ENCODE measurements at regions not wholly inside any gene's neighbourhood (a gene's known extent, or its start where the extent isn't known, plus 50 kb on each side); places are given as distances from the start of the nearest gene placed in this dataset.

DNA sequence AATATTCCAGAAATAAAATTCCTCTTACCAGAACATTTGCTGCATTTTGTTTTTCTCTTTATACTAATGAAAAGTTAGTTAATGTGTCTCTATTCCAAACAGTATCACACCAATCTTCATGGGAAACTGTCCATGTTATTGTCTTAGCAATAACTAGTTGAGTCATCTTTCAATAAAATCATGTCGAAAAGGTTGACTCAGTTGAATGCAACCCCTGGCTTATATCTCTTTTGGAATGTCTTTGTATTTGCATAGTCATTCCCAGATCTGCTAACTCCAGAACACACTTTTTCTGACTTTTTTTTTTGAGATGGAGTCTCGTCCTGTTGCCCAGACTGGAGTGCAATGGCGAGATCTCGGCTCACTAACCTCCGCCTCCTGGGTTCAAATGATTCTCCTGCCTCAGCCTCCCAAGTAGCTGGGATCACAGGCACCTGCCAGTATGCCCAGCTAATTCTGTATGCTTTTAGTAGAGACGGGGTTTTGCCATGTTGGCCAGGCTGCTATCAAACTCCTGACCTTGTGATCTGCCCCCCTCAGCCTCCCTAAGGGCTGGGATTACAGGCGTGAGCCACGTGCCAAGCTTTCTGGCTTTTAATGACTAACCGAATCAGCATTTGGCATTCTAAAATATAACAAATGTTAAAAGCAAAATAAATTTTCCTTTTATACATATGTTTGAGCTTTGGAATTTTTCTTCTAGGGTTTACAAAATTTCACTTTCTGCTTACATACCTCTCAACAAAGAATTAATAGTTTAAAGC, 133.2 kb upstream of the GULP1 start:
- no peak for DNase-seq

DNA sequence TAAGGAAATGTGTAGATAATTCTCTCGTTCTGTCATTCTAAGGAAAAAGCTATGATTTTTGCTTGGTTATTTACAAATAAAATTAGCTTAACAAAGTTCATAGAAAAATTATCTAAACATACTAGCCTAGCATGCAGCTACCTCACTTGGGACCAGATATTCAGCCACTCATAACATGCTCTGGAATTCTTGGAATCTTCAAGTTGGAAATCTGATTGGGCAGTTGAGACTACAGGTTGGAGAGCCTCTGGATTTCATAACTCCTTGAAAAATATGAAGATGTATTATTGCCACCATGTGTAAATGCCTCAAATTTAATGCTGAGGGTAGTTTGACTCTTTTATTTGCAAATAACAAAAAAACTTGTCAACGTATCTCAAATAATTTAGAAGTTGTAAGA, 132.2 kb upstream of the GULP1 start:
- no peak for DNase-seq

DNA sequence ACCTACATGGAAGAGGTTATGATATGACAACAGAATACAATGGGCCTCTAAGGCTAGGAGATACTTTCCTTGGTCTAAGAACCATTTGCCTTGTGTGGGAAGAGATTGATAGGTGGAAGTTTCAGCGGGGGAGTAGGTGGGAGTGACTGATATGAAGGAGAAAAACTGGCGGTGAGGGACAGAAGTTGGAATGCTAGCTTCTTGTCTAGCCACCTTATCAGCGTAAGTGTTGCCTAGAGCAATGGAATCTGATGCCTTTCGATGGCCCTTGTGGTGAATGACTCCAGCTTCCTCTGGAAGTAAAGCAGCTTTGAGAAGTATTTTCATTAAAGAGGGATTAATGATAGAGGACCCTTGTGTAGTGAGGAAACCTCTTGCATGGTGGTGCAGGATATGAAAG, 121.3 kb upstream of the GULP1 start:
- no peak for DNase-seq

DNA sequence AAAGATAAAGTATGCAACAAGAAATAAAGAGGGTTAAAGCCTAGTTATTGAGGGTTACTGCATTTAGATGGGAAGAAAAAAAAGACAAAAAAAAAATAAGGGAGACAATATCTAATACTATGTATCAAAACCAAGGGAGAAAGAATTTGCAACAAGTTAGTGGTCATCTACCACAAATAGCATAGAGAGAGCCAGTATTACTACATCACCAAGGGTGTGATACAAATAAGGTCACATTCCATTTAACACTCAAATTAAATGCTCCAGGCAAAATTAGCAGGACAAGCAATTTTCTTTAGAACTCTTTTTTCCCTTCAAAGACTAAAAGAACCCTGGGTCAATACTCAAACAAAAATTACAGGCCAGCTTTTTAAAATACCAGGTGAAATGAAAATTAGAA, 115.1 kb upstream of the GULP1 start:
- no peak for DNase-seq

DNA sequence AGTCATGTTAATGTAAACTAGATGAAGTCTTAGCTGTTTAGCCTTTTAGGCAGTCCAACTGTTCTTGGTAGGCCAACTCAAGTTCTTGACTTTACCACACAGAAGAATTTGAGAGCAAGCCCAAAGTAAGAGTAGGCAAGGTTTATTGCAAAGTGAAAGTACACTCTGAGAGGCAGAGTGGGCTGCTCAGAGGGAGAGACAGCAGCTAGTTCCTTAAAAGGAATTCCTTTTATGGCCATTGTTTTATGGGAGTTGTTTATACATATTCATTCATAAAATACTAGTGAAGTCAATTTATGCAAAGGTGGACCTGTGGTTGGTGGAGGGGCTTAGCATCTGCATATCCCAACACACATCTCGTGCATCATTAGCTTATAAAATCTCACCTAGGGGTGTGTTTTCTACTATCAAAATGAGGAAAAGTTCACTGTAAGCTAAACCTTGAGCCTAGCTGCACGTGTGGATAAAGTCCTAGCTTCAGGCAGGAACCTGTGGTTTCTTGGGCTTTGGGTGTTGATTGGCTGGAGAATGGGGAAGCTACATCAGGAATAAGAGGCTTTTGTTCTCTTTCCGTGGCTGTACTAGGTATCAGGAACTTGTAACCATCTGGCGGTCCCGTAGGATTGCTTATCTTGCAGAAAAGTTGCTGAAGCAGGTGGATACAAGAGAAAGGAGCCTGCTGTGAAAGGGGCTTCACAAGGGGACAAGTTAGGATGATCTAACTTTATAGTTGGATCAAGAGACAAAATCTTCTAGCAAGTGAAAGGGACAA, 110.4 kb upstream of the GULP1 start:
- no peak for DNase-seq

DNA sequence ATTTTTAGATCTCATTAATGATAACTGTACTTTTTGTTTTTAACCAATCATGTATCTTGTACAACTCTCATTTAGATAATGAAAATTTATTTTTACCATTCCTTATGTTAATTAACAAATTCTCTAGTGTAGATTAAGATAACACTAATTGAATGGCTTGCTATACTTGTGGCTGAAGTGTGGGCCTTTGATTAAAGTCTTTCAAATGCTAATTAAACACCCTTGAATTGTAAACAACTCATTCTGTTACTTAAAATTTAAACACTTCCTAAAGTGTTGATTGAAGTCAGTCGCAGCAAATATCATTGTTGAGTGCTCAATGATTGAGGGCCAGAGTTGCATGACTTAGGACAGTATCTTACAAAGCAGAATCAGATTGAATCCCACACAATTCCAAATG, 109.8 kb upstream of the GULP1 start:
- no peak for DNase-seq

DNA sequence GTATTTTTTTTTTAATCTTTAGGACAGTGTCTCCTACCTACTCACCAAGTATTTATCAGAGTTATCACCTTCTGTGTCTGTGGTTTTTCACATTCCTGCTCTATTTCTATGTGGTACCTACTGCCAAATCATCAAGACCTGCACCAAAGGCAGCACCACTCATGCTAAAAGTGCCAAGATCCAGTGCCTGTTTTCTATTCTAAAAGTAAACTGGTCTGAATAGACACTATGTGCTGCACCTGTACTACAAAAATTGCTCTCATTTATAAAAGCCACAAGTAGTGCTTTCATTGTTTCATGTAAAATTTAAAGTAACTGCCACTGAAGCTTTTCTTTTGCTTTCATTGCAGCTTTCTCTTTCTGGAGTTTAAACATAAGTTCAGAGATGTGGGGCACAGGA, 103.9 kb upstream of the GULP1 start:
- no peak for DNase-seq

DNA sequence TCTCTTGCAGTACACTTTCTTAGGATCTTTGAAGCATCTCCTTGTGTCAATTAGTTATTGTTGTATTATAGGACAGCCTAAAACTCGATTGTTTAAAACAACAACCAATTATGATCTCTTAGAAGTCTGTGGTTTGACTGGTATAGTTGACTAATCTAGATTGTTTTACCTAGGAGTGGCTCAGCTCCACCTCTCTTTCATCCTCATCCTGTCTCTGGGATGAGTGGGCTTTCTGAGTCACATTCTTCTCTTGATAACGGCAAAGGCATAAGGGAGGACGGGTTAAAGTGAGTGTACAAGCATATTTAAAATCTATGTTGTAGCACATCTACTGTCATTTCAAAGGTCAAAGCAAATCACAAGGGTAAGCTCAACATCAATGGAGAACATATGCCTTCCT, 102.3 kb upstream of the GULP1 start:
- DNase-seq: no peak

DNA sequence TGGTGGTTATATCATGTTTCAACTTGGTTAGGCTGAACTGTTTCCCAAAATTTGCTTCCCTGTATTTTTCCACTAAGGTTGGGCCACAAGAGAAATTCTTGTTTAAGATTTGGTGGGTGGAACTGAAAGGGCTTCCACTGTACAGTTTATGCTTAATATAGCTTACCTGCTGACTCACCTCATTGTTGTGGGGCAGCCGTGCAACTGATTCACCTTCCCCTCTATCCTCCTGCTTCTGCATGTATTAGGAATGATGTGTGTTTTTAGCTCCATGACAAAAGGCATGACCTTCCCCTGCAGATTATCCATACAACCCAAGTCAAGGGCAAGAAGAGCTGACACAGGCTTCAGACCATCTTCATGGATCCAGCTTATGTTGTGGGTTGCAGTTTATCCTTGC, 98.4 kb upstream of the GULP1 start:
- DNase-seq: no peak

DNA sequence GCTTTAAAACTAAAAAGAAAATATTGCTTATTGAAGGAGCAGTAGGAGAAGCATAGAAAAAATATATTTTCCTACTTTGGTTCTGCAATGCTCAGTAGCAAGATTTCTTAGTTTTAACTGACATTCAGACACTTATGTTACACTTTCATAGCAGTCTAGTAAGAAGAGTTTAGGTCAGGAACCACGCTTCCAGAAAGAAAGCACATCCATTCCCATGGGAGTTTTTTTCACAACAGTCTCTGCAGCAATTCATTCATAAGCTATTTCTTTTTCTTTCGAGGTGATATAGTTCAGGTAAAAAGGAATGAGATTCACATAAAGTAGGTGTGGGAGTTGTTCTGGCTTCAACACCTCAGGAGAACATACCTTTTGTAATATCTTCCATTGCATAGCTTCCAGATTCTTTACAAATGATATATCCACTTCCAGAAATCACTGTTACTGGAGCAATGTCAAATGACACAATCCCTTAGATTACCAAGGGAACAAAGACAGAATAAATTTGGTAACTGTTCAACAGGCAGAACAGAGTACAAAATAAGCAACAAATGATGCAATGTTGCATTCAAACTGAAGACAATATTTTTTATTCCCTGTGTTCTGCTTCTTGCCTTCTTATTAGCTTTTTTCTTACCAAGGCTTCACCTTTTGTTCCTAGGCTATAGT, 95.2 kb upstream of the GULP1 start:
- no peak for DNase-seq

DNA sequence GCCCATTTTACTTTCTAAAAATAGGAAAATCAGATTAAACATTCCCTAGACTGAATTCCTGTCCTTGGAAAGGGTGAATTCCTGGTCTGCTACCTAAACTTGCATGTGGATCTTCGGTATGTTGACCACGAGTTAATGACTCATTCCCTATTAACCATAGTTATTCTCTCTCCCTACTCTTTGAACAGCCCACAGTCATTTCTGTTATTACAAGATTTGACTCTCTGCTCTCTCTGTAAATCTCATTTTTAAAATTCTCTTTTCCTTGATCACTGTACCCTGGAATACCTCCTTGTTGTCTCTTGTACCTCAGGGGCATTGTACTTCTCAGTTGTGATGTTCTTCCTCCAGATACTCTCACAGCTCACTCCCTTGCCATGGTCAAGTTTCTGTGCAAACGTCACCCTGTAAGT, 92.0 kb upstream of the GULP1 start:
- DNase-seq: no peak

DNA sequence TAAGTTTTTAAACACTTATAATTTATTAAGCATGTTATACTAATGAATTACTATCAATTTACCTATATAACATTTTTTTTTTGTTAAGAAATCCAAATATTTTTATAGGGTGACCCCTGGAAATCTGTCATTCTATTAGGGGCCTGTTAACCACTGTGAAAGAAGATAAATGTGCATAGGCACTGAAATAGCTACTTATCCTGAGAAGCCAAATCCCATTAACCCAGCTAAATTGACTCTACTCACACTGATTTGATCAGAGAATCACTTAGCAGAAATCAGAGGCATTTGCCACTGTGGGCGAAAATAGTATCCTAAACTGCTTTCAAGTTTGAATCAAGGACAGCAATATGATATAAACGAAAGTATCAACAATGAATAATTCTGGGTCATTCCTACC, 90.0 kb upstream of the GULP1 start:
- DNase-seq: no peak

DNA sequence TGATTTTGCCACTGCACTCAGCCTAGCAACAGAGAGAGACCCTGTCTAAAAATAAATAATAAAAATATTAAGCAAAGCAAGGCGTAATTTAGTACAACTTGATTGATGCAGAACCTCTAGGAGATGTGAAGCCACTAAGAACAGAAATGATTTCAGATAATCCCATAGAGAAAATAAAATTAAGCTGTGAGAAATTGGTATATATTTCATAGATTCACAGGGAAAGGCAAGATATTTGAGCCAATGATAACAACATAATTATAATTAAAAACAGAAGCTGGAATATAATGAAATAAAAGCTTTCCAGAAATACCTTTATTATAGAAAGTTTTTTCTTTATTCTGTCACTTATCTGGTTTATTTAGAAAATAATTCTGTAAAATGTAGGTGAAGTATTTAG, 88.9 kb upstream of the GULP1 start:
- no peak for DNase-seq

DNA sequence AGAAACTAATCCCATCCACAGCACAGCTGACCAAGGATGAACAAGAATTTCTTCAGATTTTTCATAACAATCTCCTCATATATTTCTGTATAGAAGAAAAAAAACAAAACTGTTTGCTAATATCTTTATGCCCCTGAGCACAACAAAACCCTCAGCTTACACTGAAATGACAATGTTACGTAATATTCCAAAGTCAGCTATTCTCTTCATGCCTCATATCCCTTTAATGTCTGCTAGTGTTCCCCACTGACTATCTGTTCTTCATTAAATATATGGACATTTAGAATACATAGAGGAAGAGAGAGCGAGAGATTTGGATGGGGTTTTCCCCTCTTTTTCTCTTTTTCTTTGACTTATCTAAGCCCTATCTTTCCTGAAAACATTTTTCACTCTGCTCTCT, 87.9 kb upstream of the GULP1 start:
- DNase-seq: no peak

DNA sequence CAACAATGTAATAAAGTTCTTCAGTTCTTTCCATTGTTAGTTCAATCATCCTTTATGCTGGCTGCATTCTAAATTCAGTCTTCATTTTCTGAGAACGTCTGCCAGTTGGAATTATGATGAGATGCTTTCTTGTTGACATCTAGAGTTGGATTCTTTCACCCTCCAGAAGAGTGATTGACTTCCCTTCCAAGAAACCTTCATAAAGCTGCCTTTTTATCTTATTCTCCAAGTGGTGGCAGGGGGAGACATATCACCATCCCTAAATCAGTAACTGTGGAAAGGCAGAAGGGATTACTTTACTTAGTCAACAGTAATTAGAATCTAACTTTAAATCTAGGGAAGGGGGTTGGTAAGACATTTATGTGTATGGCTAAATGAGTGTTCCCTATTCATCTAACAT, 86.8 kb upstream of the GULP1 start:
- DNase-seq: no peak

DNA sequence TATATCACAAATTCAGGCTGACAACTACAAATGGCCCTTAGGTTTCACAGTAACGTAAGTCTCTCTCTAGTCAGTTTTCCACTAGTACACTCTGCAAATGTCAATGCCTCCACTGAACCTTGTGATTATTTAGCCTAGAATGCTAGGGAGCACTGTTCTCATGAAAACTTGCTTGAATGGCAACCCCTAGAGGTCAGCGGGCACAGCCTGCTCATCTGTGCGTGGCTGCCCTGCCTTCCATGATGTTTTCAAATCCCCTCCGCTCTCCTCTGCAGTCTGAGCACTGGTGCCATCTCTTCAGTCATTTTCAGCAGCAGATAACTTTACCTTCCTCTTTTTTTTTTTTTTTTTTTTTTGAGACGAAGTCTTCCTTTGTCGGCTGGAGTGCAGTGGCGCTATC, 84.1 kb upstream of the GULP1 start:
- DNase-seq: no peak

DNA sequence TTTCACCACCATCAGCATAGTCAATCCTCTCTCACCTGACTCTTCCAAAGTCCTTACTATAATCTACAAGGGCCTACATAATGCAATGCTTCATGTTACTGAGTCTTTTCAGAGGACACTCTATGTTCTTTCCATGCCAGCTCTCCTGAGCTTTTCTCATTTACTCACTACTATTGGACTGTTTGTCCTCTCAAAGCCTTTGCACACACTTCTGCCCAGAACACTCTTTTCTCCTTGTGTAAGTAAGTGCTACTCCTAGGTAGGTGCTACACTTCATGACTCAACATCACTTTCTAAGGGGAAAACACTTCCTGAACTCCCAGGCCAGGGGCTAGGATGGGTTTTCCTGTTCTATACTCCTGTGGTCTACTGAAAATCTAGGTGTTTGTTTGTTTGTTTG, 82.5 kb upstream of the GULP1 start:
- DNase-seq: no peak

DNA sequence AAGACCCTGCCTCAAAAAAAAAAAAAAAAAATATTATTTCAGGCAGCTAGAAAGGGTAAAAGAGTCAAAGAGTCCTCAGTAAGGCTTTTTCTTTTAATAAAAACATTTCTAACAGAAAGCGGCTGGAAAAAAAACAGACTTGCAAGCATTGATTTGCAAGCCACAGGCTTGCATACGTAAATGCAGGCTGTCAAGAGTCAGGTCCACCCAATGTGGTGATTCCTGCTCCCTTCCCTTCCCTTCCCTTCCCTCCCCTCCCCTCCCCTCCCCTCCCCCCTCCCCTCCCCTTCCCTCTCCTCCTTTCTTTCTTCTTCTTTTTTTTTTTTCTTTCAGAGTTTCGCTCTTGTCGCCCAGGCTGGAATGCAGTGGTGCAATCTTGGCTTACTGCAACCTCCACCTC, 74.4 kb upstream of the GULP1 start:
- DNase-seq: no peak

DNA sequence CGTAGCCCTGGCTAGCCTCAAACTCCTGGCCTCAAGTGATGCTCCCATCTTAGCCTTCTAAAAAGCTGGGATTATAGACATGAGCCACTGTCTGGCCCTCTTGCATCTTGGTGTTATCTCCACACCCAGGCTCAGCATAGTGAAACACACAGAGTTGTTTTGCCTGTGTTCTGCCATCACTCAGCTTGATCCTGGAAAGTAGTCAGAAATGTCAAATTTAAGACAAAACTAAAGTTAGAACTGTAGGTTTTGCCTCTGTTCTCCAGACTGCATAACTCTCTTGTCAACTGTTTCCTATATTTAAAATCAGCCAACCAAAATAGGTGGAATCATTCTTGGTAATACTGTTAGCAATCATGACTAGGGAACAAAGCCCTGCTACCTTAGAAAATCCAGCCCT, 72.1 kb upstream of the GULP1 start:
- DNase-seq: no peak

DNA sequence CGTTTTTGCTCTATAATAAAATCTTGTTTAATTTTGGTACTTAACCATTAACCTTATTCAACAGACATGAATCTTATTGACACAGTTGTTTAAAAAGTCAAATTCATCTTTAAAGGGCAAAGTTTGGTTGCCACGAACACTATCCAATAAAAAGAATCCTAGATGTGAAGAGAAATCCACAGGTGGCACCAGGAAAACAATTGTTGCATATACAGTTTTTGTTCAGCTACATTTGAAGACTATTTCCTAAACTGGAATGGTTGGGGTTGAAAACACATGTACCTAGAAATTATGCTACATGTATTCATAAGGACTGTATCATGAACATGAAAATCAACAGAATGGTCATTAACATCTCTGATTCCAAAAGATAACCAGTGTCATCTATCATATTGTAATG, 71.1 kb upstream of the GULP1 start:
- DNase-seq: no peak

DNA sequence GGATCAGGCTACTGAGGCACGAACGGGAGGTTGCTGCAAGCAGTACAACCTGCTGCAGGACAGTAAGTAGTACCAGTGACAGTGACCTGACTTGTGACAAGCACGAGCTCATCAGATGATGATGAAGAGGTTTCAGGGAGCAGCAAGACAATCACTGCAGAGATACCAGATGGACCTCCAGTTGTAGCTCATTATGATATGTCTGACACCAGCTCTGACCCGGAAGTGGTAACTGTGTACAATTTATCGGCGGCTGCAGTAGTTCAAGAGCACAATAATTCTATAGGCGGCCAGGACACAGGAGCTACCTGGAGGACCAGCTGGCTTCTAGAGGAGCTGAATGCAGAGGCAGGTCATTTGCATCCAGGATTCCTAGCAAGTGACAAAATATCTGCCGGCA, 64.0 kb upstream of the GULP1 start:
- DNase-seq: no peak

DNA sequence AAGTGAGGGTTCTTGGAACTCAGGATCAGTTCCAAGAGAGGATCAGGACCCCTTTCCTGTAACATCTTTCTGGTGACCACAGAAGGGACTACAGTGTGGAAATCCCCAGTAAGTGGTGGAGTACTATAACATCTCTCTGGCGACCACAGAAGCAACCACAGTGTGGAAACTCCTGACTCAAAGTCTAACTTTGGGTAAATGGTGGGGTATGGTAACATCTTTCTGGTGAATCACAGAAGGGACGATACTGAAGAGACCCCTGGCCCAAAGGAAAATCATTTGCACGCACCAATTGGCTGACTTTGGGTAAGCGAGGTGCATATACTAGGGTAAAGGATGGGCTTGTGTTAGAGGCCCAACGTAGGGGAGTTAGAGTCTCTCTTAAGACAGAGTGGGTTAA, 56.3 kb upstream of the GULP1 start:
- DNase-seq: no peak

DNA sequence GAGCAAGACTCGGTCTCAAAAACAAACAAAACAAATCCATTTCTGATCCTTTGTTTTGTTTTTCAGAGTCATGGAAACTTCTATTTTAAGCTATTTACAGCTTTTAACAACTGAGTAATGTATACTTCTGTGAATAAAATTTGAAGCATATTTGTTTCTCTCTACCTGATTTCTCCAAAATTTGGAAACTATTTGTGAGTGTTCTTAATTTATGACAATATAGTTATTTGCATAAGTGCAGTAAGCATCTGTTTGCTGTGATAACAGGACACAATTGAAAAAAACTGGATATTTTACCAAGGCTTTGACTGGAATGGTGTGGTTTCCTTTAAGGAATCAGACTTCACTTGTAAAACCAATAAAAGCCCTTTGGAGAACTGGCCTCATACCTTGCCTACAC, 53.3 kb upstream of the GULP1 start:
- no peak for DNase-seq
